PC-9 (cell line): ENCODE measurements at regions not wholly inside any gene's neighbourhood (a gene's known extent, or its start where the extent isn't known, plus 50 kb on each side); places are given as distances from the start of the nearest gene placed in this dataset.

Experiments
- BruUV-seq: library from RNA; stranded (reverse); fragments of 400-500 nt; replicated peaks from 2 replicates; lab custom pipeline; 2021; lab: Mats Ljungman, UMichigan
- CTCF ChIA-PET: fragments of 300-600 bp; sonication (Branson Sonifier 250); formaldehyde crosslinking; loops from one replicate; lab custom pipeline; 2022; ENCODE audit warnings: antibody characterized with exemption; lab: Charles Lee
- POLR2A ChIA-PET: fragments of 300-600 bp; sonication (Branson Sonifier 250); formaldehyde crosslinking; loops from one replicate; lab custom pipeline; 2022; ENCODE audit warnings: antibody characterized with exemption; ENCODE audit not compliant: unreplicated experiment; lab: Charles Lee
- DNase-seq, 2 experiments: peaks; one replicate each; pipeline versions ENCODE4 v3.0.0 to v3.0.0-alpha.2; 2015 to 2022; ENCODE audit warnings: mixed read lengths in 1 of 2
- H2AFZ ChIP-seq: fragments of 200-600 bp; sonication (generic); 2 replicates; pipeline ENCODE4 v1.8.1; 2017; ENCODE audit warnings: antibody characterized with exemption
- H3F3A ChIP-seq: fragments of 200-600 bp; sonication (generic); 2 replicates; pipeline ENCODE4 v1.8.1; 2017; ENCODE audit warnings: antibody characterized with exemption, mild to moderate bottlenecking, low read depth; ENCODE audit not compliant: insufficient read depth
- H3K27ac ChIP-seq: fragments of 200-600 bp; sonication (generic); 2 replicates; pipeline ENCODE4 v1.6.1; 2016; ENCODE audit warnings: mixed run types
- H3K27me3 ChIP-seq: fragments of 200-600 bp; sonication (generic); 2 replicates; pipeline ENCODE4 v1.6.1; 2016; ENCODE audit warnings: low read depth, mixed run types; ENCODE audit not compliant: insufficient read depth
- H3K36me3 ChIP-seq: fragments of 200-600 bp; sonication (generic); 2 replicates; pipeline ENCODE4 v1.6.1; 2016; ENCODE audit warnings: low read depth, mixed run types
- H3K4me1 ChIP-seq: fragments of 200-600 bp; sonication (generic); replicated peaks from 2 replicates; pipeline ENCODE4 v1.6.1; 2016; ENCODE audit warnings: mixed run types; ENCODE audit not compliant: insufficient read depth
- H3K4me2 ChIP-seq: fragments of 200-600 bp; sonication (generic); 2 replicates; pipeline ENCODE4 v1.6.1; 2017; ENCODE audit warnings: mixed run types
- H3K4me3 ChIP-seq: fragments of 200-600 bp; sonication (generic); 2 replicates; pipeline ENCODE4 v1.6.1; 2016; ENCODE audit warnings: mixed run types
- H3K79me2 ChIP-seq: fragments of 200-600 bp; sonication (generic); 2 replicates; pipeline ENCODE4 v1.6.1; 2017; ENCODE audit warnings: low read depth, mixed run types
- H3K9me2 ChIP-seq: fragments of 200-600 bp; sonication (generic); 2 replicates; pipeline ENCODE4 v1.8.1; 2017; ENCODE audit warnings: mild to moderate bottlenecking; ENCODE audit not compliant: insufficient read depth
- H3K9me3 ChIP-seq: fragments of 200-600 bp; sonication (generic); 2 replicates; pipeline ENCODE4 v1.8.1; 2016; ENCODE audit warnings: low read depth; ENCODE audit not compliant: insufficient read depth
- H4K20me1 ChIP-seq: fragments of 200-600 bp; sonication (generic); 2 replicates; pipeline ENCODE4 v1.8.1; 2017; ENCODE audit not compliant: insufficient read depth
- CTCF ChIP-seq: fragments of 200-600 bp; sonication (generic); conservative IDR thresholded peaks from 2 replicates; pipeline ENCODE4 v1.6.1; 2017; ENCODE audit warnings: mixed run types, antibody characterized with exemption, mild to moderate bottlenecking, moderate library complexity
- EZH2 ChIP-seq: fragments of 200-600 bp; sonication (generic); IDR thresholded peaks from 2 replicates; pipeline ENCODE4 v1.8.0; 2017; ENCODE audit warnings: antibody characterized with exemption, low read depth
- intact Hi-C: fragments of 100-400 bp; cut with micrococcal nuclease; formaldehyde crosslinking; loops from one replicate; pipeline ENCODE4 v1.10.0; 2022; ENCODE audit not compliant: unreplicated experiment

DNA sequence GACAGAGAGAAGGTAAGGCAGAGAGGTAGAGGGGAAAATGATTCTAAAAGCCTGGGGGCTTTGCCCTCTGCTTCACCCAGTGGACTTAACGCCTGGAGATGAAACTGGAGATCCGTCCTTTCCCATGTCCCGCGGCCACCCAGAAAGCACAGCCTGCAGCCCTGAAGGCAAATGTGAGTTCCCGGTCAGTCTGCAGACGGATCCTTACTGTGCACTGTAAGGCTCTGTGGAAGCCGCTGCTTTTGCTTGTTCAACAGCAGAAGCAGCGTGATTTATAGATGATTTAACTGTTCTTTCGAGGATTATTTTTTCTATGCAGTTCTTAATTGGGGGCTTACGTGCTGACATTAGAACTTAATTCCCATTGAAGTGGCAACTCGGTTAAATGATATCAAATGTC lies 290.4 kb downstream of the FOXL1 start:
- peaks cover 98% of the 10 kb centered on the region for H3K27me3 ChIP-seq
- no peaks in the 10 kb centered on the region for H3K9me3 ChIP-seq
- H3K4me3 ChIP-seq: no peak overlapping the region
- H2AFZ ChIP-seq: no peak overlapping the region
- no peak for TF ChIP-seq CTCF
- no peak for TF ChIP-seq EZH2
- no peaks in the 10 kb centered on the region for H3K79me2 ChIP-seq
- CTCF ChIA-PET: no interaction called here
- no peaks in the 10 kb centered on the region for H4K20me1 ChIP-seq
- no peaks in the 10 kb centered on the region for H3F3A ChIP-seq
- intact Hi-C loops: no loop called here
- POLR2A ChIA-PET: no interaction called here
- no peak overlapping the region for H3K27ac ChIP-seq
- BruUV-seq: no TSS peak
- H3K9me2 ChIP-seq: no peaks in the 10 kb centered on the region
- no peaks in the 10 kb centered on the region for H3K4me1 ChIP-seq
- DNase-seq: no peak
- no peaks in the 10 kb centered on the region for H3K36me3 ChIP-seq
- no peak overlapping the region for H3K4me2 ChIP-seq

DNA sequence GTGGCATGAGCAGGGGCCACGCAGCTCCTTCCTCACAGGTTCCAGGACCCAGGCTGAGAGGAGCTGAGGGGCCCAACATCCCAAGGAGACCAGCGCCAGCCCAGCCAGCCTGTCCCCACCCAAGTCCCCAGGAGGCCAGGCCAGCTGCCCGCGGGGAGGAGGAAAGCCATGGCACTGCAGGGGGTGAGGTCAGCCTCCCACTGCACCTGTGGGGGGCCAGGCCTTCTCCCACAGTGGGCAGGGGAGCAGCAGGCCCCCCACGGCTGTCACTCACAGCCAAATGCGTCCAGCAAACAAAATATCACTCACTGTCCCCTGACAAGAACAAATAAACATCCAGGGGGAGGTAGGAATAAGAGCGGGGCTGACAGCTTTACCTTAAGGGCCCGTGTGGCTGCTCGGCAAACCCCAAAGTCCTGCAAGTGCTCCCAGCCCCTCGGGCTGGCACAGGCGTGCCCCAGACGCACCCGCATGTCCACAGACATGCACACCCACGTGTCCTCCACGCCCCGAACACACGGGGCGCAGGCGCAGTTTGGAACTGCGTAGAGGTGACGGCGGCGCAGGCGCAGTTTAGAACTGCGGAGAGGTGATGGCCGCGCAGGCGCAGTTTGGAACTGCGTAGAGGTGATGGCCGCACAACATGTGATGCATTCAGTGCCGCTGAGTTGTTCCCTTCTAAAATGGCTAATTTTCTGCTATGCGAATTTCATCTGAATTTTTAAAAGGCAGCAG lies 291.1 kb downstream of the FOXL1 start:
- H3F3A ChIP-seq: no peaks in the 10 kb centered on the region
- H3K27me3 ChIP-seq: peaks cover 99% of the 10 kb centered on the region
- BruUV-seq: no TSS peak
- no peak for DNase-seq
- ChIA-PET CTCF (no interaction called here), POLR2A (no interaction called here)
- H3K9me2 ChIP-seq: no peaks in the 10 kb centered on the region
- no peaks in the 10 kb centered on the region for H4K20me1 ChIP-seq
- H3K4me3 ChIP-seq: no peak overlapping the region
- H3K27ac ChIP-seq: no peak overlapping the region
- TF ChIP-seq CTCF: no peak
- no peak for TF ChIP-seq EZH2
- no peaks in the 10 kb centered on the region for H3K9me3 ChIP-seq
- H3K79me2 ChIP-seq: no peaks in the 10 kb centered on the region
- H3K36me3 ChIP-seq: no peaks in the 10 kb centered on the region
- no peaks in the 10 kb centered on the region for H3K4me1 ChIP-seq
- H2AFZ ChIP-seq: no peak overlapping the region
- intact Hi-C loops: no loop called here
- H3K4me2 ChIP-seq: no peak overlapping the region

- H3K9me2 ChIP-seq: no peaks in the 10 kb centered on the region
- TF ChIP-seq CTCF (no peak), EZH2 (no peak)
- H3K27ac ChIP-seq: no peak overlapping the region
- no peak for DNase-seq
- ChIA-PET CTCF (no interaction called here), POLR2A (no interaction called here)
- BruUV-seq: no TSS peak
- no peak overlapping the region for H2AFZ ChIP-seq
- H3K79me2 ChIP-seq: no peaks in the 10 kb centered on the region
- no peaks in the 10 kb centered on the region for H4K20me1 ChIP-seq
- H3F3A ChIP-seq: no peaks in the 10 kb centered on the region
- no peak overlapping the region for H3K4me3 ChIP-seq
- peaks cover 99% of the 10 kb centered on the region for H3K27me3 ChIP-seq
- intact Hi-C loops: no loop called here
- no peaks in the 10 kb centered on the region for H3K36me3 ChIP-seq
- H3K9me3 ChIP-seq: no peaks in the 10 kb centered on the region
- H3K4me1 ChIP-seq: no peaks in the 10 kb centered on the region
- H3K4me2 ChIP-seq: no peak overlapping the region
Measured at GRCh38 chr16:86870380-86870779, 292.0 kb downstream of the FOXL1 start.
